ENCODE measurements at regions not wholly inside any gene's neighbourhood (a gene's known extent, or its start where the extent isn't known, plus 50 kb on each side); places are given as distances from the start of the nearest gene placed in this dataset.

- no peak for TF ChIP-seq CTCF (IDR thresholded peaks at IDR 0.05)
- H3K4me3 ChIP-seq: no peak overlapping the region
These were observed 191.1 kb upstream of the PRICKLE1 start for GRCh38 chr12:42780671-42781070.

GRCh38 chr12:42779186-42779859, 189.8 kb upstream of the PRICKLE1 start:
- no peak for DNase-seq (ENCODE audit: low spot score)
- no peak for TF ChIP-seq CTCF (IDR thresholded peaks at IDR 0.05)
- no peak overlapping the region for H3K4me3 ChIP-seq
- H3K27ac ChIP-seq: no peak overlapping the region

More at GRCh38 chr12:42780671-42781070, 191.1 kb upstream of the PRICKLE1 start:
- no peak for DNase-seq (ENCODE audit: low spot score)
- H3K27ac ChIP-seq: no peak overlapping the region

- no peak for DNase-seq (ENCODE audit: low spot score)
- no peak overlapping the region for H3K4me3 ChIP-seq
- H3K27ac ChIP-seq: no peak overlapping the region
- no peak for TF ChIP-seq CTCF (IDR thresholded peaks at IDR 0.05)
These were observed 186.8 kb upstream of the PRICKLE1 start for GRCh38 chr12:42776396-42776795.

- no peak for DNase-seq (ENCODE audit: low spot score)
- no peak overlapping the region for H3K27ac ChIP-seq
- TF ChIP-seq CTCF (IDR thresholded peaks at IDR 0.05): no peak
- no peak overlapping the region for H3K4me3 ChIP-seq
These were observed 184.7 kb upstream of the PRICKLE1 start for GRCh38 chr12:42774238-42774637.

GRCh38 chr12:42770261-42770660, 180.7 kb upstream of the PRICKLE1 start:
- no peak for TF ChIP-seq CTCF (IDR thresholded peaks at IDR 0.05)

GRCh38 chr12:42769455-42769854, 179.9 kb upstream of the PRICKLE1 start:
- no peak overlapping the region for H3K27ac ChIP-seq
- TF ChIP-seq CTCF (IDR thresholded peaks at IDR 0.05): no peak
- DNase-seq (ENCODE audit: low spot score): no peak
- no peak overlapping the region for H3K4me3 ChIP-seq

More at GRCh38 chr12:42770261-42770660, 180.7 kb upstream of the PRICKLE1 start:
- H3K4me3 ChIP-seq: no peak overlapping the region
- DNase-seq (ENCODE audit: low spot score): no peak
- no peak overlapping the region for H3K27ac ChIP-seq

GRCh38 chr12:42767998-42768397, 178.5 kb upstream of the PRICKLE1 start:
- Histone ChIP-seq H3K4me3 (no peak overlapping the region), H3K27ac (no peak overlapping the region)
- no peak for TF ChIP-seq CTCF (IDR thresholded peaks at IDR 0.05)
- no peak for DNase-seq (ENCODE audit: low spot score)

All from coronary artery (tissue), 2 donors.